ENCODE measurements at regions not wholly inside any gene's neighbourhood (a gene's known extent, or its start where the extent isn't known, plus 50 kb on each side); places are given as distances from the start of the nearest gene placed in this dataset.

- TF ChIP-seq FOXK2 (IDR thresholded peaks at IDR 0.05) (no peak), SP1 (IDR thresholded peaks at IDR 0.05) (no peak), FOXA1 (IDR thresholded peaks at IDR 0.05) (no peak), SUZ12 (IDR thresholded peaks at IDR 0.05) (no peak), BHLHE40 (IDR thresholded peaks at IDR 0.05; ENCODE audit: borderline replicate concordance) (no peak), TARDBP (IDR thresholded peaks at IDR 0.05) (no peak), NFRKB (IDR thresholded peaks at IDR 0.05) (no peak), PKNOX1 (IDR thresholded peaks at IDR 0.05) (no peak)
Observed at GRCh38 chr6:76914737-76915136, 548.6 kb downstream of the HTR1B start.

Data from HEK293T (cell line).